HFF-Myc (cell line): ENCODE measurements at regions not wholly inside any gene's neighbourhood (a gene's known extent, or its start where the extent isn't known, plus 50 kb on each side); places are given as distances from the start of the nearest gene placed in this dataset.

Source experiments
- DNase-seq: peaks from one replicate; pipeline ENCODE4 v3.0.0-alpha.2; 2011; ENCODE audit warnings: low read depth; ENCODE audit errors: extremely low read depth
- H3K4me3 ChIP-seq: replicated peaks from 2 replicates; pipeline ENCODE4 v1.5.1; 2011; ENCODE audit warnings: low read depth, mild to moderate bottlenecking, control low read depth, low read length
- TF ChIP-seq, protein P1 (sequence below): IDR thresholded peaks from 2 replicates; pipeline ENCODE4 v1.5.1; 2012; ENCODE audit warnings: mild to moderate bottlenecking, low read depth, low read length, control low read depth; ENCODE audit errors: missing control alignments

DNA sequence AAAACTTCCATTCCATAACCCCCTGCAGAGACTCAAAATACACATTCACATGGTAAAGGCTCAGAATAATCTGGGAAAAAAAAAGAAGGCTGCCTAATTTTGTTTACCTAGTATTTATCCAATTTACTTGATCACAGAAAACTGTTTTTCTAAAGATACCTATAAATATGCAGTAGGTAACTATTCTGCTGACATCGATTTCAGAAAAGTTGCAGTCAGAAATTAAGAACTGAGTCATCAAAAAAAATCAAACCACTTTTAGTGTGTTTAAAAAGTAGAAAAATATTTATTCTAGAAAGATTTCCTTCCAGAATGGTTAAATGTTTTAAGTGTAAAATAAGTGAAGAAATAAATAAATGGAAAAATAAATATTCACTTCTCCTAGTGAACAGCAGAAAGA, 254.5 kb upstream of the CAND1 start:
- TF ChIP-seq, protein P1, sequence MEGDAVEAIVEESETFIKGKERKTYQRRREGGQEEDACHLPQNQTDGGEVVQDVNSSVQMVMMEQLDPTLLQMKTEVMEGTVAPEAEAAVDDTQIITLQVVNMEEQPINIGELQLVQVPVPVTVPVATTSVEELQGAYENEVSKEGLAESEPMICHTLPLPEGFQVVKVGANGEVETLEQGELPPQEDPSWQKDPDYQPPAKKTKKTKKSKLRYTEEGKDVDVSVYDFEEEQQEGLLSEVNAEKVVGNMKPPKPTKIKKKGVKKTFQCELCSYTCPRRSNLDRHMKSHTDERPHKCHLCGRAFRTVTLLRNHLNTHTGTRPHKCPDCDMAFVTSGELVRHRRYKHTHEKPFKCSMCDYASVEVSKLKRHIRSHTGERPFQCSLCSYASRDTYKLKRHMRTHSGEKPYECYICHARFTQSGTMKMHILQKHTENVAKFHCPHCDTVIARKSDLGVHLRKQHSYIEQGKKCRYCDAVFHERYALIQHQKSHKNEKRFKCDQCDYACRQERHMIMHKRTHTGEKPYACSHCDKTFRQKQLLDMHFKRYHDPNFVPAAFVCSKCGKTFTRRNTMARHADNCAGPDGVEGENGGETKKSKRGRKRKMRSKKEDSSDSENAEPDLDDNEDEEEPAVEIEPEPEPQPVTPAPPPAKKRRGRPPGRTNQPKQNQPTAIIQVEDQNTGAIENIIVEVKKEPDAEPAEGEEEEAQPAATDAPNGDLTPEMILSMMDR = no peak
- DNase-seq = no peak

DNA sequence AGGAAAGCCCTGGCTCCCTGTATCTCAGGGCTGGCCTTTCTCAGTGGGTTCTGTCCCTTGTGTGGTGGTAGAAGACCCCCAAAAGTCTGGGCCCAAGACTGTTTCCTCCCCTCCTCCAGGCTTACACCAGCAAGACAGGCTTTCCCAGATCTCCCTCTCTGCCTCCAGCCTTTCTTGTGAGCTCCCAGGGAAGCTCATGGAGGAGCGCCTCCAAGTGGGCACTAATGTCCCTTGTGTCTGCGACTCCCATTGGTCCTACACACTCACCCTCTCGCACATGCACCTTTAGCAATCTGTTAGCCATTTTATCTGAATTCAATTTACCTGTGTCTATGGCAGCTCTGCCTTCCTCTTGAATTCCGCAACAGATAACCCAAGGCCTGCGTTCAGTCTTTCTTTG, 251.1 kb upstream of the CAND1 start:
- TF ChIP-seq, protein P1 = no peak
- H3K4me3 ChIP-seq = no peak overlapping the region
- no peak for DNase-seq

More for the DNA sequence above, 254.5 kb upstream of the CAND1 start:
- no peak overlapping the region for H3K4me3 ChIP-seq

DNA sequence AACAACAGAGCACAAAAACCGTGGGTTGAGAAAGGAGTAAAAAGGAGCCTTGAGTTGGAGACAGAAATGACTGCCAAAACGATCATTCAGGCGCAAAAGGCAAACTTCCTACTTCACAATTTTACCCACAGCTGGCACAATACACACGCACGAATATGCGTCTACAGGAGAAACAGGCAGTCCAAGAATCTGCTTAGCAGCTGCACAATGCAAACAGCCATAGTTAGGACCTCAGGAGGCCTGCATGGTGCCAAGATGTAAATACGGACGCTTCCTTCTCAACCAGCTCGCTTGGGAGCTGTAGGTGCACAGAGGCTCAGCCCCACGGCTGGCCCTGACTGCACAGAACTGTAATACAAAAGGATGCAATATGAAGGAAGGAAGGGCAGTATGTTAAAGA, 250.1 kb upstream of the CAND1 start:
- no peak for DNase-seq
- TF ChIP-seq, protein P1 = no peak
- H3K4me3 ChIP-seq = no peak overlapping the region

DNA sequence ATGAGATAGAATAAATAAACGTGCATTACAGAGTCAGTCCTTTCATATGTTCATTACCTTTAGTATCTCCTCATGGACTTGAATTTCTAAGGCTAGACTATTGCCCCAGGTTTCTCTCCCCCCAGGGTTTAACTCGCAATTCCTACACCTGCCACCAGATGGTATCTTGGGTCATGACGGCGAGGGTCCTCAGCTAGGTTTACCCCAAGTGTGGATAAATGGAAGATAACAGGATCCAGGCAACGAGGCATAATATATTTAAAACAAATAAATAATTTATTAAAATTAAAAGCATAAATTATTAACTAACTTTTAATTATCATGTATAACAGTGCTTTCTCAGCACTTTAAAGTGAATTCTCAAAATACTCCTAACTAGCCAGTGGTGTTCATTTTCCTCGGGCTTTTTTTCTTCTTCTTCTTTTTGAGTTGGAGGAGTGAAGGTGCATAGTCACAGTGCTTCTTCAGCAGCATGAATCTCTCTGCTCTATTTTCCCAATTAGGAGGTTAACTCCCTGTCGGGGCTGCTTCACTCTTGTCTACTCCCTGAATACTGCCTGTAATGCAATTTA, 243.5 kb upstream of the CAND1 start:
- TF ChIP-seq, protein P1 = peak; percentile 81
- peak; percentile 7 for DNase-seq

DNA sequence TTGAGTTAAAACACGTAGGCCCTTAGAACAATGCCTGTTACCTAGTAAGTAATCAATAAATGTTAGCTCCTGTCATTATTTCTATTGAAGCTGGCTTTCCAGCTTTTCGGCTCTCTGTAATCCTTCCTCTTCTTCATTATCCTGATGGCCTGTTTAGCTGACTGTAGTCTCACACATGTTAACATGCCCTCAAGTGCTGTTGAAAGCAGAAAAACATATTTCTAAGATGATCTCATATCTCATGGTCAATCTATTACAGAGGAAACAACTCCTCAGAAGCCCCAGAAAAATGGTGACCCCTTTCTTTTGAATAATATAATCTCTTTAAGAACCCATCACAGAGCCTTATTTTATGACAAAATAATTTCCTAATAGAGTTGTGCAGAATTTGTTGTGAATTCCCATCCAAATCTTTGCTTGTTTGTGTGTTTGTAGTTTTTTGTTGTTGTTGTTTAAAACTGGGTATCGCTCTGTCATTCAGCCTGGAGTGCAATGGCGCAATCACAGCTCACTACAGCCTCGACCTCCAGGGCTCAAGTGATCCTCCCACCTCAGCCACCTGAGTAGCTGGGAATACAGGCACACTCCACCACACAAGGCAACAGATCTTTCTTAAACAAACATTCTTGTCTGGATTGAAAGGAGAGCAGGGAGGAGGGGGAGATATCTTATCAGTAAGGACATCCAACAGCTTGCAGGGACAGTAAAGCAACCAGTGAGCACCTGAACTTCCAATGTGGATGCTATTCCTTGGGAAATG, 242.5 kb upstream of the CAND1 start:
- TF ChIP-seq, protein P1 = no peak
- H3K4me3 ChIP-seq = no peak overlapping the region
- no peak for DNase-seq

More for the DNA sequence above, 243.5 kb upstream of the CAND1 start:
- no peak overlapping the region for H3K4me3 ChIP-seq

DNA sequence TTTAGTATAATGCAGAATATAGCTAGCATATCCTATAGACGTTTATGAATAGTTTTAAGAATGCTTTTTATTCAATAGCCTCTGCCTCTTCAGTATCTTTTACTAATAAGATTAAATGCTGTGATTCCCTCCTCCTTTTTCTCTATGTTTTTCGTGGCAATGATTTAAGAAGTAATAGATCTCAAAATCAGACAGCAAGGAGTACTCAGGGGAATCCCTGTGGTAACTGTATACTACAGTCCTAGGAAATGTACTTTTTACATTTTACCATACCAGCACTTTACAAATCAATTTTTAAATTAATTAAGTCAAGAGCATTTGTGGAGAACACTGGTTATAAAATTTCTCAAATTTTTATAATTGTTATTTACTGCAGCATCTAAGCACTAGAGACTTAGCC, 240.6 kb upstream of the CAND1 start:
- DNase-seq = no peak
- H3K4me3 ChIP-seq = no peak overlapping the region
- TF ChIP-seq, protein P1 = no peak
